PC-9 (cell line): ENCODE measurements at regions not wholly inside any gene's neighbourhood (a gene's known extent, or its start where the extent isn't known, plus 50 kb on each side); places are given as distances from the start of the nearest gene placed in this dataset.

Source experiments
- CTCF ChIP-seq: fragments of 200-600 bp; sonication (generic); conservative IDR thresholded peaks from 2 replicates; pipeline ENCODE4 v1.6.1; 2017; ENCODE audit warnings: mixed run types, antibody characterized with exemption, mild to moderate bottlenecking, moderate library complexity
- EZH2 ChIP-seq: fragments of 200-600 bp; sonication (generic); IDR thresholded peaks from 2 replicates; pipeline ENCODE4 v1.8.0; 2017; ENCODE audit warnings: antibody characterized with exemption, low read depth

GRCh38 chr6:170152124-170152926 lies 138.6 kb downstream of the DLL1 start:
- TF ChIP-seq CTCF = no peak
- no peak for TF ChIP-seq EZH2
